Neural progenitor cell (in vitro differentiated cells): ENCODE measurements at regions not wholly inside any gene's neighbourhood (a gene's known extent, or its start where the extent isn't known, plus 50 kb on each side); places are given as distances from the start of the nearest gene placed in this dataset.

Experiments
- CTCF ChIP-seq: fragments of 200-600 bp; sonication (generic); IDR thresholded peaks from 2 replicates; pipeline ENCODE4 v1.5.1; 2017; ENCODE audit warnings: antibody characterized with exemption, mild to moderate bottlenecking
- EZH2 ChIP-seq: fragments of 200-600 bp; sonication (generic); IDR thresholded peaks from 2 replicates; pipeline ENCODE4 v1.6.1; 2017; ENCODE audit warnings: antibody characterized with exemption, mild to moderate bottlenecking, moderate library complexity
- EZH2phosphoT487 ChIP-seq: fragments of 200-600 bp; sonication (generic); IDR thresholded peaks from 2 replicates; pipeline ENCODE4 v1.6.1; 2017; ENCODE audit warnings: antibody characterized with exemption

- TF ChIP-seq EZH2, result no peak
- TF ChIP-seq CTCF, result no peak
- no peak for TF ChIP-seq EZH2phosphoT487
These were observed 271.5 kb downstream of the TGFB2 start for GRCh38 chr1:218616681-218617080.
